Right ventricle myocardium superior (tissue), 1 donor: ENCODE measurements at regions not wholly inside any gene's neighbourhood (a gene's known extent, or its start where the extent isn't known, plus 50 kb on each side); places are given as distances from the start of the nearest gene placed in this dataset.
"Not testable (repeated sequence)": the region's sequence is repeated elsewhere in the genome, so short reads cannot be mapped to it uniquely, and the experiment has no call there.

Experiments used
- ATAC-seq: fragments of 200-7000 bp; cut with Tn5 transposase; one replicate; pipeline ENCODE4 v1.9.1; 2020; ENCODE audit warnings: mild to moderate bottlenecking; ENCODE audit not compliant: poor library complexity
- DNase-seq: peaks from one replicate; pipeline ENCODE4 v3.0.0-alpha.2; 2020
- intact Hi-C: fragments of 100-400 bp; cut with DNase I; formaldehyde crosslinking; loops from one replicate; pipeline ENCODE4 v1.11.2; 2022
- donor health status: DM: no; HTN: yes; CAD: no; lungs with severe emphysema.

GRCh38 chr12:87020071-87020470, 763.9 kb upstream of the MGAT4C start:
- ATAC-seq = no peak
- intact Hi-C loops = no loop called here
- no peak for DNase-seq

- intact Hi-C loops = no loop called here
- ATAC-seq = no peak
- no peak for DNase-seq
These were observed 759.2 kb upstream of the MGAT4C start for GRCh38 chr12:87015352-87015751.

GRCh38 chr12:87008785-87009384, 752.7 kb upstream of the MGAT4C start:
- intact Hi-C loops = no loop called here
- DNase-seq = no peak
- ATAC-seq = no peak

- intact Hi-C loops = no loop called here
- DNase-seq = no peak
- ATAC-seq = no peak
These were observed 744.9 kb upstream of the MGAT4C start for GRCh38 chr12:87001102-87001501.

- no peak for DNase-seq
- ATAC-seq = no peak
- intact Hi-C loops = no loop called here
These were observed 729.1 kb upstream of the MGAT4C start for GRCh38 chr12:86985298-86985697.

GRCh38 chr12:86970595-86970994, 714.4 kb upstream of the MGAT4C start:
- DNase-seq = peak; percentile 16
- not testable (repeated sequence) for ATAC-seq

GRCh38 chr12:86959766-86960458, 703.7 kb upstream of the MGAT4C start:
- DNase-seq (no peak), ATAC-seq (no peak)
- intact Hi-C loops = no loop called here

More at GRCh38 chr12:86970595-86970994, 714.4 kb upstream of the MGAT4C start:
- intact Hi-C loops = not testable (repeated sequence)

- intact Hi-C loops = no loop called here
- DNase-seq (no peak), ATAC-seq (no peak)
These were observed 694.3 kb upstream of the MGAT4C start for GRCh38 chr12:86950444-86950843.

- intact Hi-C loops = no loop called here
- no peak for ATAC-seq
- DNase-seq = no peak
These were observed 693.9 kb upstream of the MGAT4C start for GRCh38 chr12:86950043-86950442.

- intact Hi-C loops = no loop called here
- ATAC-seq (no peak), DNase-seq (no peak)
These were observed 692.7 kb upstream of the MGAT4C start for GRCh38 chr12:86948851-86949250.

- intact Hi-C loops = no loop called here
- ATAC-seq (no peak), DNase-seq (no peak)
These were observed 689.5 kb upstream of the MGAT4C start for GRCh38 chr12:86945685-86946196.

GRCh38 chr12:86944197-86944819, 688.1 kb upstream of the MGAT4C start:
- ATAC-seq, DNase-seq, intact Hi-C loops: not testable (repeated sequence)

GRCh38 chr12:86931714-86932113, 675.5 kb upstream of the MGAT4C start:
- no peak for DNase-seq
- ATAC-seq = no peak
- intact Hi-C loops = no loop called here

- DNase-seq = no peak
- no peak for ATAC-seq
- intact Hi-C loops = no loop called here
These were observed 673.8 kb upstream of the MGAT4C start for GRCh38 chr12:86929962-86930361.

- no peak for ATAC-seq
- intact Hi-C loops = no loop called here
- no peak for DNase-seq
These were observed 660.9 kb upstream of the MGAT4C start for GRCh38 chr12:86917121-86917520.

GRCh38 chr12:86914721-86915120, 658.5 kb upstream of the MGAT4C start:
- DNase-seq = no peak
- intact Hi-C loops = no loop called here
- no peak for ATAC-seq

GRCh38 chr12:86911973-86912372, 655.8 kb upstream of the MGAT4C start:
- no peak for DNase-seq
- ATAC-seq = no peak
- intact Hi-C loops = no loop called here

- ATAC-seq (peak; percentile 77), DNase-seq (no peak)
- intact Hi-C loops = no loop called here
These were observed 647.0 kb upstream of the MGAT4C start for GRCh38 chr12:86903159-86903558.

- intact Hi-C loops = no loop called here
- DNase-seq = no peak
These were observed 604.6 kb upstream of the MGAT4C start for GRCh38 chr12:86860776-86861175.

GRCh38 chr12:86852451-86852850, 596.3 kb upstream of the MGAT4C start:
- intact Hi-C loops = no loop called here
- DNase-seq (no peak), ATAC-seq (no peak)

More at GRCh38 chr12:86860776-86861175, 604.6 kb upstream of the MGAT4C start:
- ATAC-seq = no peak
